K562 (cell line): ENCODE measurements at regions not wholly inside any gene's neighbourhood (a gene's known extent, or its start where the extent isn't known, plus 50 kb on each side); places are given as distances from the start of the nearest gene placed in this dataset.

ENCODE experiments used
- ATAC-seq: fragments of 200-7000 bp; cut with Tn5 transposase; 3 replicates; pipeline ENCODE4 v1.9.1; 2020; ENCODE audit warnings: moderate library complexity
- BruUV-seq: library from RNA; stranded (reverse); fragments of 400-500 nt; replicated peaks from 2 replicates; lab custom pipeline; 2021; lab: Mats Ljungman, UMichigan
- CTCF ChIA-PET: fragments of 300-600 bp; formaldehyde crosslinking; extraction: SDS; loops from one replicate; lab custom pipeline; 2021; ENCODE audit warnings: low intra/inter-chr PET ratio; lab: Yijun Ruan, JAX
- POLR2A ChIA-PET: fragments of 300-600, 350-650 bp; sonication (Branson Sonifier 250); formaldehyde crosslinking; extraction: SDS; loops from one replicate; lab custom pipeline; 2021; ENCODE audit warnings: antibody characterized with exemption, inconsistent platforms; lab: Yijun Ruan, JAX
- DNase-seq, 4 experiments: peaks; one replicate each; pipeline versions ENCODE4 v3.0.0 to v3.0.0-alpha.2; 2011 to 2018; ENCODE audit warnings: low spot score in 3 of 4, mixed read lengths in 3 of 4; ENCODE audit errors: extremely low read depth in 1 of 4
- FAIRE-seq: peaks from 2 replicates; lab custom pipeline; 2011; peaks lifted over from hg19 to GRCh38; lab: Jason Lieb, UNC
- H2AFZ ChIP-seq: 2 replicates; pipeline ENCODE4 v1.6.0; 2011; ENCODE audit warnings: low read depth, low read length, control low read depth, inconsistent platforms
- H3K27ac ChIP-seq: fragments of 200-600 bp; 3 replicates; pipeline ENCODE4 v1.8.0; 2011; ENCODE audit warnings: low read depth, mild to moderate bottlenecking, control low read depth, inconsistent platforms, low read length, moderate library complexity, mixed read lengths; ENCODE audit errors: extremely low read depth
- H3K27me3 ChIP-seq, 2 experiments: fragments of 300-600 bp in 1 of 2; 2 replicates in 1 of 2; 3 replicates in 1 of 2; pipeline versions ENCODE4 v1.6.0 to v1.8.0; 2011; ENCODE audit warnings: inconsistent platforms in 2 of 2, low read length in 2 of 2, mild to moderate bottlenecking in 1 of 2, mixed read lengths in 1 of 2, moderate library complexity in 1 of 2; ENCODE audit not compliant: control insufficient read depth in 2 of 2, insufficient read depth in 2 of 2
- H3K36me3 ChIP-seq: fragments of 300-600 bp; 3 replicates; pipeline ENCODE4 v1.8.0; 2011; ENCODE audit warnings: mild to moderate bottlenecking, low read length, inconsistent platforms; ENCODE audit not compliant: control insufficient read depth, insufficient read depth
- H3K4me1 ChIP-seq, 2 experiments: fragments of 200-600 bp in 1 of 2; replicated peaks in 1 of 2; 2 replicates in 1 of 2; 3 replicates in 1 of 2; pipeline versions ENCODE4 v1.5.1 to v1.8.0; 2011; ENCODE audit warnings: inconsistent platforms in 2 of 2, low read length in 2 of 2, mild to moderate bottlenecking in 1 of 2, mixed read lengths in 1 of 2, moderate library complexity in 1 of 2; ENCODE audit not compliant: control insufficient read depth in 2 of 2, insufficient read depth in 2 of 2
- H3K4me2 ChIP-seq: 2 replicates; pipeline ENCODE4 v1.6.1; 2011; ENCODE audit warnings: low read length, control low read depth, inconsistent platforms, mixed read lengths; ENCODE audit not compliant: insufficient read depth
- H3K4me3 ChIP-seq: fragments of 200-600 bp; sonication (generic), shearing (Covaris generic); 2 replicates; pipeline ENCODE4 v1.5.1; 2016; ENCODE audit warnings: control low read depth, inconsistent platforms
- H3K79me2 ChIP-seq: fragments of 200-600 bp; 3 replicates; pipeline ENCODE4 v1.8.0; 2011; ENCODE audit warnings: low read length, inconsistent platforms; ENCODE audit not compliant: control insufficient read depth, insufficient read depth
- H3K9ac ChIP-seq, 2 experiments: 2 replicates each; pipeline versions ENCODE4 v1.6.0 to v1.6.1; 2011; ENCODE audit warnings: low read depth in 2 of 2, low read length in 2 of 2, control low read depth in 1 of 2, inconsistent platforms in 1 of 2, mild to moderate bottlenecking in 1 of 2, mixed read lengths in 1 of 2; ENCODE audit not compliant: insufficient read depth in 1 of 2
- H3K9me1 ChIP-seq: one replicate; pipeline ENCODE4 v1.6.0; 2011; ENCODE audit warnings: inconsistent platforms, mild to moderate bottlenecking, low read length, moderate library complexity; ENCODE audit not compliant: control insufficient read depth, insufficient read depth
- H3K9me3 ChIP-seq: replicated peaks from 2 replicates; pipeline ENCODE4 v1.5.1; 2011; ENCODE audit warnings: low read depth, low read length, inconsistent platforms; ENCODE audit not compliant: control insufficient read depth, insufficient read depth
- H4K20me1 ChIP-seq: replicated peaks from 2 replicates; pipeline ENCODE4 v1.6.1; 2011; ENCODE audit warnings: low read length, inconsistent platforms, mixed read lengths; ENCODE audit not compliant: control insufficient read depth, insufficient read depth
- CBFA2T2 ChIP-seq: fragments of 450-650 bp; conservative IDR thresholded peaks from 2 replicates; pipeline ENCODE4 v1.6.1; 2017; ENCODE audit warnings: mild to moderate bottlenecking
- E2F5 ChIP-seq: sonication (generic); formaldehyde crosslinking; IDR thresholded peaks from 2 replicates; pipeline ENCODE4 v1.8.0; 2022; ENCODE audit warnings: mild to moderate bottlenecking, missing genetic modification reagents
- HMG20A ChIP-seq: fragments of 450-650 bp; formaldehyde crosslinking; conservative IDR thresholded peaks from 2 replicates; pipeline ENCODE4 v1.4.0; 2020; ENCODE audit warnings: mild to moderate bottlenecking, mixed read lengths
- MEIS2 ChIP-seq: fragments of 450-650 bp; IDR thresholded peaks from 2 replicates; pipeline ENCODE4 v1.6.1; 2014; ENCODE audit warnings: mild to moderate bottlenecking; ENCODE audit not compliant: partially characterized antibody
- RB1 ChIP-seq: fragments of 450-650 bp; IDR thresholded peaks from 2 replicates; pipeline ENCODE4 v1.6.1; 2017; ENCODE audit warnings: low read depth, mild to moderate bottlenecking
- THRA ChIP-seq: fragments of 450-650 bp; IDR thresholded peaks from 2 replicates; pipeline ENCODE4 v1.6.1; 2017; ENCODE audit warnings: mild to moderate bottlenecking, moderate library complexity
- ZNF263 ChIP-seq: sonication (generic); formaldehyde crosslinking; IDR thresholded peaks from 2 replicates; pipeline ENCODE4 v1.8.0; 2022; ENCODE audit warnings: mild to moderate bottlenecking, missing genetic modification reagents, borderline replicate concordance
- WGBS: fragments of 100-300 bp; shearing (Covaris generic); methylation state at CpG from one replicate; pipeline ENCODE4 v1.1.6; 2016; ENCODE audit warnings: low coverage, mixed read lengths; ENCODE audit not compliant: insufficient coverage; ENCODE audit errors: missing lambda C conversion rate; 5-methylcytosine and 5-hydroxymethylcytosine counted together
- in situ Hi-C: fragments of 300-500 bp; cut with MboI; formaldehyde crosslinking; loops from 4 replicates; pipeline ENCODE4 v1.15.0; 2018; ENCODE audit warnings: inconsistent platforms, mixed read lengths
- intact Hi-C: fragments of 100-400 bp; cut with micrococcal nuclease; formaldehyde crosslinking; loops from 2 replicates; pipeline ENCODE4 v1.14.2; 2022
- TF ChIP-seq, protein P1 (sequence below), 2 experiments: IDR thresholded peaks in 1 of 2; conservative IDR thresholded peaks in 1 of 2; 2 replicates each; pipeline ENCODE4 v1.6.1; 2016; ENCODE audit warnings: low read depth in 2 of 2, mild to moderate bottlenecking in 1 of 2, missing compliant biosample characterization in 1 of 2, missing genetic modification characterization in 1 of 2, moderate library complexity in 1 of 2
- TF ChIP-seq, protein P2 (sequence below): sonication (generic); formaldehyde crosslinking; IDR thresholded peaks from 2 replicates; pipeline ENCODE4 v1.8.1; 2022; ENCODE audit warnings: missing genetic modification reagents

DNA sequence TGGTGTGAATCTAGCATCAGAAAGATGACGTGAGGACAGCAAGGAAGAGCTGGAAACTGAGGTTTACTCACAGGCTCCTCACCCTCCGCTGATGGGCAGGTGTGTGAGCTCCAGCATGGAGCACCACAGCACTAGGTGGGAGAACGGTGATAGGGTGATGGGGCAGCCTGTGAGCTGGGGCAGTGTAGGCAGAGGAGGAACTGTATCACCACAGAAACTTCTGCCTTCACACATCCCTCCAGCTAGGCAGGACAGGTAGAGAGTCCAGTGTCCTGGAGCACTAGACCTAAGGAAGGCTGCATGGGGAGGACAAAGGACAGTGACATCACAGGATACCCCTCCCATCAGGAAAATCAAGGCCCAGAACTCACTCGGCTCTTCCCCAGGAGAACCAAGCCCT is 241.8 kb upstream of the PRSS58 start:
- 0% methylated on average over 4 of the region's 4 CpGs for WGBS
- in situ Hi-C loops (no loop called here), intact Hi-C loops (no loop called here)
- no TSS peak for BruUV-seq
- Histone ChIP-seq H3K27me3 (peaks cover 0 to 1% of the 10 kb centered on the region in 2 experiments; a peak in 1 of 5 replicates), H3K9me1 (no peaks in the 10 kb centered on the region), H3K36me3 (no peaks in the 10 kb centered on the region), H3K9me3 (no peaks in the 10 kb centered on the region), H4K20me1 (no peaks in the 10 kb centered on the region), H2AFZ (no peak overlapping the region), H3K4me3 (no peak overlapping the region), H3K9ac (no peak overlapping the region), H3K4me1 (no peaks in the 10 kb centered on the region), H3K79me2 (no peaks in the 10 kb centered on the region), H3K27ac (no peak overlapping the region), H3K4me2 (no peak overlapping the region)
- DNase-seq (no peak), ATAC-seq (no peak), FAIRE-seq (no peak)
- peak; percentile 51; the same call in 1 of the 2 replicates for TF ChIP-seq ZNF263 (CRISPR knock-in tag)
- TF ChIP-seq HMG20A (CRISPR knock-in tag) = no peak
- CTCF ChIA-PET = no interaction called here
- POLR2A ChIA-PET = no interaction called here

DNA sequence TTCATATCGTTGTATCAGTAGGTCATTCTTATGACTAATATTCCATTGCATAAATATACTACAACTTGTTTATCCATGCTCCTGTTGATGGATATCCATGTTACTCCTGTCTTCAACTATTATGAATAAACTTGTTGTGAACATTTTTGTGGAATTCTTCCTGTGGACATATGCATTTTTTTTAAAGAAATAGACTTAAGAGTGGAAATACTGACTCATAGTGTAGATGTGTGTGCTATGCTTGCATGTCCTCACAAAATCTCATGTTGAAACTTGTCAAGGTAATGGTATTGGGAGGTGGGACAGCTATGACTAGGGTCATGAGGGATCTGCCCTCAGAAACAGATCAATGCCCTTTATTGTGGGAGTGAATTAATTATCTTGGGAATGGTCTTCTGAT is 240.5 kb upstream of the PRSS58 start:
- H3K9ac ChIP-seq = no peak overlapping the region
- intact Hi-C loops = no loop called here
- ATAC-seq (no peak), DNase-seq (no peak), FAIRE-seq (no peak)
- no peaks in the 10 kb centered on the region for H3K9me1 ChIP-seq
- in situ Hi-C loops = no loop called here
- CTCF ChIA-PET = no interaction called here
- no peaks in the 10 kb centered on the region for H3K36me3 ChIP-seq
- H3K4me3 ChIP-seq = no peak overlapping the region
- POLR2A ChIA-PET = no interaction called here
- 0% methylated on average over 1 of the region's 1 CpG for WGBS
- no peaks in the 10 kb centered on the region for H3K9me3 ChIP-seq
- no peaks in the 10 kb centered on the region for H3K27me3 ChIP-seq
- no peak overlapping the region for H3K27ac ChIP-seq
- H3K4me1 ChIP-seq = no peaks in the 10 kb centered on the region
- H3K79me2 ChIP-seq = no peaks in the 10 kb centered on the region
- no peak overlapping the region for H3K4me2 ChIP-seq
- BruUV-seq = no TSS peak
- H2AFZ ChIP-seq = no peak overlapping the region
- H4K20me1 ChIP-seq = no peaks in the 10 kb centered on the region
- no peak for TF ChIP-seq E2F5 (CRISPR knock-in tag)
- TF ChIP-seq MEIS2 = no peak
- TF ChIP-seq RB1 = no peak
- no peak for TF ChIP-seq CBFA2T2
- TF ChIP-seq, protein P1, sequence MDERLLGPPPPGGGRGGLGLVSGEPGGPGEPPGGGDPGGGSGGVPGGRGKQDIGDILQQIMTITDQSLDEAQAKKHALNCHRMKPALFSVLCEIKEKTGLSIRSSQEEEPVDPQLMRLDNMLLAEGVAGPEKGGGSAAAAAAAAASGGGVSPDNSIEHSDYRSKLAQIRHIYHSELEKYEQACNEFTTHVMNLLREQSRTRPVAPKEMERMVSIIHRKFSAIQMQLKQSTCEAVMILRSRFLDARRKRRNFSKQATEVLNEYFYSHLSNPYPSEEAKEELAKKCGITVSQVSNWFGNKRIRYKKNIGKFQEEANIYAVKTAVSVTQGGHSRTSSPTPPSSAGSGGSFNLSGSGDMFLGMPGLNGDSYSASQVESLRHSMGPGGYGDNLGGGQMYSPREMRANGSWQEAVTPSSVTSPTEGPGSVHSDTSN (CRISPR knock-in tag; IDR thresholded peaks at IDR 0.05; ENCODE audit: low read depth) = no peak
- TF ChIP-seq, protein P1 (tag; conservative IDR thresholded peaks at IDR 0.05; ENCODE audit: low read depth) = no peak
- TF ChIP-seq, protein P2, sequence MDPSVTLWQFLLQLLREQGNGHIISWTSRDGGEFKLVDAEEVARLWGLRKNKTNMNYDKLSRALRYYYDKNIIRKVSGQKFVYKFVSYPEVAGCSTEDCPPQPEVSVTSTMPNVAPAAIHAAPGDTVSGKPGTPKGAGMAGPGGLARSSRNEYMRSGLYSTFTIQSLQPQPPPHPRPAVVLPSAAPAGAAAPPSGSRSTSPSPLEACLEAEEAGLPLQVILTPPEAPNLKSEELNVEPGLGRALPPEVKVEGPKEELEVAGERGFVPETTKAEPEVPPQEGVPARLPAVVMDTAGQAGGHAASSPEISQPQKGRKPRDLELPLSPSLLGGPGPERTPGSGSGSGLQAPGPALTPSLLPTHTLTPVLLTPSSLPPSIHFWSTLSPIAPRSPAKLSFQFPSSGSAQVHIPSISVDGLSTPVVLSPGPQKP (CRISPR knock-in tag) = no peak
- no peak for TF ChIP-seq THRA
